Bronchial epithelial cell (primary cell): ENCODE measurements at regions not wholly inside any gene's neighbourhood (a gene's known extent, or its start where the extent isn't known, plus 50 kb on each side); places are given as distances from the start of the nearest gene placed in this dataset.
A peak's percentile ranks its signal among the peaks of the same experiment; 100 is the strongest.

Experiments
- DNase-seq: peaks from one replicate; pipeline ENCODE4 v3.0.0-alpha.2; 2010; ENCODE audit warnings: low read depth
- FAIRE-seq: peaks from 2 replicates; lab custom pipeline; 2011; peaks lifted over from hg19 to GRCh38; lab: Jason Lieb, UNC
- H3K27me3 ChIP-seq: 2 replicates; pipeline ENCODE4 v1.5.1; 2011; ENCODE audit warnings: low read length; ENCODE audit not compliant: control insufficient read depth, insufficient read depth
- H3K36me3 ChIP-seq: 2 replicates; pipeline ENCODE4 v1.5.1; 2011; ENCODE audit warnings: low read length; ENCODE audit not compliant: control insufficient read depth, insufficient read depth
- H3K4me3 ChIP-seq: 2 replicates; pipeline ENCODE4 v1.5.1; 2011; ENCODE audit warnings: mild to moderate bottlenecking, low read depth, low read length, control low read depth
- TF ChIP-seq, protein P1 (sequence below): IDR thresholded peaks from 2 replicates; pipeline ENCODE4 v1.5.1; 2011; ENCODE audit warnings: mild to moderate bottlenecking, moderate library complexity, low read length, control low read depth, inconsistent platforms; ENCODE audit not compliant: insufficient read depth, severe bottlenecking

DNA sequence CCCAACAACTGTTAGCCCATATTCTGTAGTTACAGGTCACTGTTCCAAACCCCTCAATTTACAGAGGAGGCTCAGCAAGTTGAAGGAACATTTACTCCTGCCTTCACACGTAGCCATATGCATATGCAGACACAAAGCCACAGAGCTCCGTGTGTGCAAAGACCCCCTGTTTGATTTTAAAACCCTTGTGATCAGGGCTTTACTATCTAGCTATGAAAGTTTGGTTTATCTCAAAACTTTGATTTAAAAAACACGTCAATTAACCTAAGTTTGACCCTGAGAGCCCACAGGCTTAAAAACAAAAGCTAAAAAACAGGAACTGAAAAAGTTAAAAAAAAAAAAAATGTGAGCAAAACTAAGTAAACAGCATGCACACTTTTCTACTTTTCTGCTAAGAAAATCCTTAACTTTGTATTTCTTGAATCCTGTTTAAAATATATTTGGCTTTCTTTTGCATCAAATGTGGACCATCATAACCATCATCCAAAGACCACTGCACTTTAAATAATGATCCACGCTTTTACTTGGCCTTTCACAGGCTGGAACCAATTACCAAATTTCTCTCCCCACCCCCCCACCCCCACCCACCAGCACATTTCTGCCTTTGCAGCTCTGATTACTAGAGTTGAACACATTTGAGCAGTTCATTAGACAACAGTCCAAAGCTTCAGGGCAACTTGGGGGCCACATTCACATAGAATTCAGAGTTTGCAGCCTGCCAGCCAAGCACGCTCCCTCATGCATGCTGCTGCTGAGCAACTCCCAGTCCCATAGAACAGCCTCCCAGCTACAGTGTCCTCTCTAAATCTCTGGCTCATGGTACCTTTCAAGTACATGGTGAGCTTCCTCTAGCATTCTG, 128.8 kb upstream of the MAP3K1 start:
- Histone ChIP-seq H3K4me3 (no peak overlapping the region), H3K27me3 (peaks cover 2% of the 10 kb centered on the region), H3K36me3 (no peaks in the 10 kb centered on the region)
- no peak for FAIRE-seq
- DNase-seq, result no peak
- TF ChIP-seq, protein P1, sequence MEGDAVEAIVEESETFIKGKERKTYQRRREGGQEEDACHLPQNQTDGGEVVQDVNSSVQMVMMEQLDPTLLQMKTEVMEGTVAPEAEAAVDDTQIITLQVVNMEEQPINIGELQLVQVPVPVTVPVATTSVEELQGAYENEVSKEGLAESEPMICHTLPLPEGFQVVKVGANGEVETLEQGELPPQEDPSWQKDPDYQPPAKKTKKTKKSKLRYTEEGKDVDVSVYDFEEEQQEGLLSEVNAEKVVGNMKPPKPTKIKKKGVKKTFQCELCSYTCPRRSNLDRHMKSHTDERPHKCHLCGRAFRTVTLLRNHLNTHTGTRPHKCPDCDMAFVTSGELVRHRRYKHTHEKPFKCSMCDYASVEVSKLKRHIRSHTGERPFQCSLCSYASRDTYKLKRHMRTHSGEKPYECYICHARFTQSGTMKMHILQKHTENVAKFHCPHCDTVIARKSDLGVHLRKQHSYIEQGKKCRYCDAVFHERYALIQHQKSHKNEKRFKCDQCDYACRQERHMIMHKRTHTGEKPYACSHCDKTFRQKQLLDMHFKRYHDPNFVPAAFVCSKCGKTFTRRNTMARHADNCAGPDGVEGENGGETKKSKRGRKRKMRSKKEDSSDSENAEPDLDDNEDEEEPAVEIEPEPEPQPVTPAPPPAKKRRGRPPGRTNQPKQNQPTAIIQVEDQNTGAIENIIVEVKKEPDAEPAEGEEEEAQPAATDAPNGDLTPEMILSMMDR, result no peak

DNA sequence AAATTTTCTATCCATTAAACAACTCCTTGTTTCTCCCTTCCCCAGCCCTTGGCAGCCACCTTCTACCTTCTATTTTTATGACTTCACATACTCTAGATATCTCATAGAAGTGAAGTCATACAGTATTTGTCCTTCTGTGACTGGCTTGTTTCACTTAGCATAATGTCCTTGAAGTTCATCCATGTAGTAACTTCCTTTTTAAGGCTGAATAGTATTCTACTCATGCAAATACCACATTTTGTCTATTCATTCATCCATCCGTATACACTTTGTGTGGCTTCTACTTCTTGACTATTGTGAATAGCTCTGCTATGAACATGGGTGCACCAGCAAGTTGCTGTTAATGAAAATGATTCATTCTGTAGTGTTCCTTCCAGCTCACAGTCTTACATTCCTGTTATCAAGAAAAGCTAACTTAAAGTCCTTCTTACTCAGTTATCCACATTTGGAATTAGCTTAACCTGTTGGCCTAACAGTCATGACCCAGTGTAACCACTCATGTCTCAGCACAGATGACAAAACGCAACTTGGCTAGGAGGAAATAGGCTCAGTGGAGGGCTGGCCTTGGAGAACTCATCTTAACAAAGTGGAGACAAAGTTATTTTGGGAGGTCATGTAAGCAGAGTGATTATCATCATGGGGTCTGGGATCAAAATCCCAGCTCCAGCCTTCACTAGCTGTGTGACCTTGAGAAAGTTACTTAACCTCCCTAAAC, 129.7 kb upstream of the MAP3K1 start:
- no peak overlapping the region for H3K4me3 ChIP-seq
- H3K27me3 ChIP-seq, result peaks cover 2% of the 10 kb centered on the region
- no peaks in the 10 kb centered on the region for H3K36me3 ChIP-seq
- no peak for DNase-seq
- no peak for FAIRE-seq
- TF ChIP-seq, protein P1, result no peak

DNA sequence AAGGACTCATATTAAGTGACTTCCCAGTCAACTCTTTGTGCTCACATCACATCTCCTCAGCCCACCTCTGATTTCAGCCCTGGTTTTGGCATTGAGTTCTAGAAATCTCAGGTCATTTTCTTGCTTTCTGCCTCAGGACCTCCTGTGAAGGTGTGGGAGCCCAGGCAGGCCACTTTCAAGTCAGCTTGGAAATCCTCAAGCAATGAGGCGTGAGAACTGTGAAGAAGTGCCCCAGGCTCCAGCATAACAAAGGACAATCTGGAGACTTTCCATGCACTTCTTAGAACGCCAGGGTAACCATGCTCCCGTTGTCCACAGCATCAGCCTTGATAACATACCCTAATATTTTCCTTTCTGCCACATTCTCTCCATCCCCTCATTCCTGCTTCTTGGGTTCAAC, 131.2 kb upstream of the MAP3K1 start:
- no peak for FAIRE-seq
- DNase-seq, result no peak
- TF ChIP-seq, protein P1, result no peak
- Histone ChIP-seq H3K36me3 (no peaks in the 10 kb centered on the region), H3K27me3 (no peaks in the 10 kb centered on the region), H3K4me3 (no peak overlapping the region)

DNA sequence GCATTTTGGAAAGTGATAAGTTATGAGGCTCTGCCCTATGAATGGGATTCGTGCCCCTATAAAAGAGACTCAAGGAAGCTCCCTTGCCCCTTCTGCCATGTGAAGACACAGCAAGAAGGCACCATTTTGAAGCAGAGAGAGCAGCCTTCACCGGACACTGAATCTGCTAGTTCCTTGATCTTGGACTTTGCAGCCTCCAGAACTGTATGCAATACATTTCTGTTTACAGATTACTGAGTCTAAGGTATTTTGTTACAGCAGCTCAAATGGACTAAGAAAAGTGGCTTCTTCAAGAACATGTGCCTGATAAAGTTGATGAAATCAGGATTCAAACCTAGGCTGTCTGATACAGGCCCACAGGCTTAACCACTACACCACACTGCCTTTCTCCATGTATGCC, 131.6 kb upstream of the MAP3K1 start:
- FAIRE-seq (no peak), DNase-seq (no peak)
- H3K27me3 ChIP-seq, result no peaks in the 10 kb centered on the region
- no peaks in the 10 kb centered on the region for H3K36me3 ChIP-seq
- no peak overlapping the region for H3K4me3 ChIP-seq
- TF ChIP-seq, protein P1, result no peak

DNA sequence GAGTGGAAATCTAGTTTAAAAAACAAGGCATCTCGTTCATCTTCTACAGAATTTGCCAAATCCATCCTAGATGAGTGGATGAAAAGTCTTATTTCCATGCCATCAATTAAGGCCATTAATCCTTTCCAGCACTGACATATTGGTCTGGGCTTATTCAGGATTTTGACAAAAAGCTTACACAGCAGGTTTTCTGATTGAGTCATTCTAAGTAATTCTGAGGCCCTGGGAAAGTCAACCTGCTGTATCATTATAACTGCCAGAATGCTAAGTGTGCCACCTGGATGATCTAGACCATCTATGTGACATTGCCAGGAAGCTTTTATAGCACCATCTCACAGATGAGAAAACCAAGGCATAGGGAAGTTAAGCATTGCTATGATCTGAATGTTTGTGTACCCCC, 132.1 kb upstream of the MAP3K1 start:
- no peaks in the 10 kb centered on the region for H3K36me3 ChIP-seq
- no peak overlapping the region for H3K4me3 ChIP-seq
- peak; percentile 36 for DNase-seq
- TF ChIP-seq, protein P1, result no peak
- FAIRE-seq, result no peak
- no peaks in the 10 kb centered on the region for H3K27me3 ChIP-seq
